KMS-11 (cell line): ENCODE measurements at regions not wholly inside any gene's neighbourhood (a gene's known extent, or its start where the extent isn't known, plus 50 kb on each side); places are given as distances from the start of the nearest gene placed in this dataset.

Experiments used
- H2AFZ ChIP-seq: fragments of 200-600 bp; sonication (generic); 2 replicates; pipeline ENCODE4 v1.6.1; 2016; ENCODE audit warnings: antibody characterized with exemption, mixed run types, low read depth
- H3K27ac ChIP-seq: fragments of 200-600 bp; sonication (generic); 2 replicates; pipeline ENCODE4 v1.6.1; 2016; ENCODE audit warnings: mild to moderate bottlenecking, mixed run types
- H3K27me3 ChIP-seq: fragments of 200-600 bp; sonication (generic); 2 replicates; pipeline ENCODE4 v1.6.1; 2017; ENCODE audit warnings: mild to moderate bottlenecking, low read depth, mixed run types, moderate library complexity; ENCODE audit not compliant: insufficient read depth
- H3K36me3 ChIP-seq: fragments of 200-600 bp; sonication (generic); 2 replicates; pipeline ENCODE4 v1.6.1; 2017; ENCODE audit warnings: mild to moderate bottlenecking, mixed run types; ENCODE audit not compliant: insufficient read depth
- H3K4me1 ChIP-seq: fragments of 200-600 bp; sonication (generic); 2 replicates; pipeline ENCODE4 v1.6.1; 2016; ENCODE audit warnings: mild to moderate bottlenecking, low read depth, mixed run types; ENCODE audit not compliant: poor library complexity, severe bottlenecking
- H3K4me2 ChIP-seq: fragments of 200-600 bp; sonication (generic); 2 replicates; pipeline ENCODE4 v1.7.0; 2016; ENCODE audit warnings: mild to moderate bottlenecking, mixed run types
- H3K4me3 ChIP-seq: fragments of 200-600 bp; sonication (generic); IDR thresholded peaks from 2 replicates; pipeline ENCODE4 v1.6.1; 2017; ENCODE audit warnings: low read depth, low read length, mixed read lengths; ENCODE audit not compliant: insufficient read depth
- H3K79me2 ChIP-seq: fragments of 200-600 bp; sonication (generic); 2 replicates; pipeline ENCODE4 v1.6.1; 2016; ENCODE audit warnings: low read depth, mixed run types; ENCODE audit not compliant: insufficient read depth
- H3K9ac ChIP-seq: fragments of 200-600 bp; sonication (generic); 2 replicates; pipeline ENCODE4 v1.6.1; 2016; ENCODE audit warnings: mild to moderate bottlenecking, mixed run types
- H4K20me1 ChIP-seq: fragments of 200-600 bp; sonication (generic); 2 replicates; pipeline ENCODE4 v1.6.1; 2016; ENCODE audit warnings: mild to moderate bottlenecking, mixed run types; ENCODE audit not compliant: insufficient read depth
- CTCF ChIP-seq: fragments of 200-600 bp; sonication (generic); conservative IDR thresholded peaks from 2 replicates; pipeline ENCODE4 v1.6.1; 2017; ENCODE audit warnings: low read depth, mild to moderate bottlenecking, antibody characterized with exemption, low read length, moderate library complexity, mixed read lengths

- no peak for TF ChIP-seq CTCF
- Histone ChIP-seq H3K4me3 (no peak overlapping the region), H3K27ac (no peak overlapping the region), H2AFZ (no peak overlapping the region), H3K36me3 (no peaks in the 10 kb centered on the region), H3K79me2 (no peaks in the 10 kb centered on the region), H3K4me2 (no peak overlapping the region), H3K27me3 (no peaks in the 10 kb centered on the region), H4K20me1 (no peaks in the 10 kb centered on the region), H3K9ac (no peak overlapping the region), H3K4me1 (no peaks in the 10 kb centered on the region)
Observed at GRCh38 chr4:27148211-27148895, 287.7 kb downstream of the STIM2 start.

- Histone ChIP-seq H2AFZ (no peak overlapping the region), H3K36me3 (no peaks in the 10 kb centered on the region), H3K27me3 (no peaks in the 10 kb centered on the region), H3K4me1 (no peaks in the 10 kb centered on the region), H3K9ac (no peak overlapping the region), H3K4me3 (no peak overlapping the region), H3K27ac (no peak overlapping the region), H3K4me2 (no peak overlapping the region), H3K79me2 (no peaks in the 10 kb centered on the region), H4K20me1 (no peaks in the 10 kb centered on the region)
- no peak for TF ChIP-seq CTCF
Observed at GRCh38 chr4:27149541-27150212, 289.0 kb downstream of the STIM2 start.

GRCh38 chr4:27152703-27153102 lies 292.1 kb downstream of the STIM2 start:
- no peaks in the 10 kb centered on the region for H3K27me3 ChIP-seq
- H3K36me3 ChIP-seq, result no peaks in the 10 kb centered on the region
- no peak overlapping the region for H3K4me2 ChIP-seq
- no peak overlapping the region for H3K4me3 ChIP-seq
- H3K9ac ChIP-seq, result no peak overlapping the region
- H4K20me1 ChIP-seq, result no peaks in the 10 kb centered on the region
- TF ChIP-seq CTCF, result no peak
- H3K79me2 ChIP-seq, result no peaks in the 10 kb centered on the region
- no peak overlapping the region for H3K27ac ChIP-seq
- no peak overlapping the region for H2AFZ ChIP-seq
- H3K4me1 ChIP-seq, result no peaks in the 10 kb centered on the region

- H3K27ac ChIP-seq, result no peak overlapping the region
- no peak overlapping the region for H3K9ac ChIP-seq
- no peaks in the 10 kb centered on the region for H4K20me1 ChIP-seq
- H3K36me3 ChIP-seq, result no peaks in the 10 kb centered on the region
- no peak overlapping the region for H3K4me3 ChIP-seq
- H2AFZ ChIP-seq, result no peak overlapping the region
- TF ChIP-seq CTCF, result no peak
- H3K27me3 ChIP-seq, result no peaks in the 10 kb centered on the region
- no peak overlapping the region for H3K4me2 ChIP-seq
- H3K4me1 ChIP-seq, result no peaks in the 10 kb centered on the region
- H3K79me2 ChIP-seq, result no peaks in the 10 kb centered on the region
Observed at GRCh38 chr4:27154706-27155105, 294.1 kb downstream of the STIM2 start.
